ENCODE measurements at regions not wholly inside any gene's neighbourhood (a gene's known extent, or its start where the extent isn't known, plus 50 kb on each side); places are given as distances from the start of the nearest gene placed in this dataset.
"Not testable (repeated sequence)": the region's sequence is repeated elsewhere in the genome, so short reads cannot be mapped to it uniquely, and the experiment has no call there.

- TF ChIP-seq CTCF (conservative IDR thresholded peaks at IDR 0.05; ENCODE audit: low read depth, low read length); EZH2 (IDR thresholded peaks at IDR 0.05; ENCODE audit: borderline replicate concordance, low read depth, low read length, poor library complexity, severe bottlenecking): not testable (repeated sequence)
These were observed 972.9 kb downstream of the GALC start for GRCh38 chr14:87020106-87020505.
